ENCODE measurements at regions not wholly inside any gene's neighbourhood (a gene's known extent, or its start where the extent isn't known, plus 50 kb on each side); places are given as distances from the start of the nearest gene placed in this dataset.

- no peak overlapping the region for H3K4ac ChIP-seq (replicated peaks; ENCODE audit: insufficient read length, low read depth, low read length)
- no peak overlapping the region for H3K4me3 ChIP-seq (ENCODE audit: extremely low read depth in 1 of 4, insufficient read depth in 2 of 4, low read depth in 3 of 4, low read length in 4 of 4)
- H3K4me1 ChIP-seq (replicated peaks in 1 of 4; ENCODE audit: control insufficient read depth in 3 of 4, insufficient read depth in 4 of 4, low read length in 3 of 4), result peaks cover 0 to 3% (median 0%) of the 10 kb centered on the region in 4 experiments; a peak in 3 of 7 replicates
- H2AK5ac ChIP-seq (ENCODE audit: low read depth, low read length), result no peak overlapping the region
- ChIA-PET POLR2A (ENCODE audit: partially characterized antibody) (no interaction called here), CTCF (ENCODE audit: partially characterized antibody) (interaction anchor here (0.6 kb wide), 1 partner anchor 11 kb away, joined by 3 read pairs; no protein-coding TSS in a partner anchor)
- no peak overlapping the region for H4K5ac ChIP-seq (ENCODE audit: insufficient read length, low read depth, low read length)
- H2BK15ac ChIP-seq (ENCODE audit: low read length), result no peak overlapping the region
- H3K14ac ChIP-seq (ENCODE audit: insufficient read length), result no peak overlapping the region
- peaks cover 0 to 2% of the 10 kb centered on the region in 2 experiments for H4K20me1 ChIP-seq (replicated peaks in 1 of 2; ENCODE audit: control insufficient read depth in 1 of 2, insufficient read depth in 2 of 2, low read length in 2 of 2)
- TF ChIP-seq PHF8 (conservative IDR thresholded peaks at IDR 0.05; ENCODE audit: low read depth, low read length), result no peak
- TF ChIP-seq GTF2F1 (IDR thresholded peaks at IDR 0.05; ENCODE audit: borderline replicate concordance, low read depth, low read length), result no peak
- no peak for TF ChIP-seq SP4 (IDR thresholded peaks at IDR 0.05; ENCODE audit: low read length)
- no peak for TF ChIP-seq YY1 (IDR thresholded peaks at IDR 0.05; ENCODE audit: low read depth, low read length)
- TF ChIP-seq E2F6 (IDR thresholded peaks at IDR 0.05), result no peak
- TF ChIP-seq SRF (IDR thresholded peaks at IDR 0.05; ENCODE audit: low read depth, low read length), result no peak
- no peak for TF ChIP-seq JUND (IDR thresholded peaks at IDR 0.05; ENCODE audit: low read length)
- no peak for TF ChIP-seq CBX5 (IDR thresholded peaks at IDR 0.05; ENCODE audit: low read depth, low read length)
- TF ChIP-seq CTCF (IDR thresholded peaks at IDR 0.05; ENCODE audit: control extremely low read depth in 1 of 3, insufficient read depth in 1 of 3, low read depth in 1 of 3, low read length in 3 of 3), result no peak
- no peak overlapping the region for H3K18ac ChIP-seq (ENCODE audit: extremely low read depth, low read length)
- no peak overlapping the region for H3K56ac ChIP-seq (replicated peaks; ENCODE audit: insufficient read length, low read depth, low read length)
- no peak overlapping the region for H2AFZ ChIP-seq (ENCODE audit: low read length)
- no peaks in the 10 kb centered on the region for H3K79me1 ChIP-seq (ENCODE audit: low read depth, low read length)
- no peak overlapping the region for H4K8ac ChIP-seq (ENCODE audit: extremely low read depth, insufficient read depth, low read length)
- H3K23me2 ChIP-seq (ENCODE audit: low read depth, low read length), result no peaks in the 10 kb centered on the region
- no peak overlapping the region for H3K9ac ChIP-seq (replicated peaks in 1 of 4; ENCODE audit: extremely low read depth in 1 of 4, low read depth in 3 of 4, low read length in 3 of 4)
- no peak overlapping the region for H3K23ac ChIP-seq (ENCODE audit: insufficient read length)
- H2BK20ac ChIP-seq (ENCODE audit: low read length), result no peak overlapping the region
- no peaks in the 10 kb centered on the region for H3K27me3 ChIP-seq (replicated peaks in 1 of 4; ENCODE audit: control insufficient read depth in 3 of 4, extremely low read depth in 1 of 4, insufficient read depth in 3 of 4, low read length in 3 of 4)
- FAIRE-seq (no peak), DNase-seq (ENCODE audit: low read depth in 1 of 2, low spot score in 2 of 2) (no peak)
- H2BK12ac ChIP-seq (ENCODE audit: low read depth, low read length), result no peak overlapping the region
- no peak overlapping the region for H2BK120ac ChIP-seq (replicated peaks; ENCODE audit: low read depth, low read length)
- WGBS, 2 experiments (ENCODE audit: extremely low coverage in 1 of 2, insufficient coverage in 1 of 2, insufficient read length in 1 of 2, insufficient replicate concordance in 2 of 2, low coverage in 1 of 2, low lambda C conversion rate in 2 of 2, missing lambda C conversion rate in 1 of 2), result 100% methylated on average over 1 of the region's 1 CpG; no CpG with 5 or more reads in 1 of the 2 experiments
- H3K79me2 ChIP-seq (ENCODE audit: control insufficient read depth in 1 of 2, insufficient read depth in 2 of 2, low read length in 2 of 2), result no peaks in the 10 kb centered on the region
- no peaks in the 10 kb centered on the region for H3K9me3 ChIP-seq (ENCODE audit: insufficient read depth in 2 of 2, low read depth in 1 of 2, low read length in 1 of 2)
- H4K91ac ChIP-seq (replicated peaks; ENCODE audit: insufficient read length, low read length), result no peak overlapping the region
- H3K27ac ChIP-seq (ENCODE audit: low read depth, low read length), result no peak overlapping the region
- no peak overlapping the region for H2BK5ac ChIP-seq (ENCODE audit: low read depth, low read length)
- no peak overlapping the region for H3K4me2 ChIP-seq (ENCODE audit: insufficient read depth in 1 of 2, low read depth in 2 of 2, low read length in 2 of 2)
- H3K36me3 ChIP-seq (ENCODE audit: control insufficient read depth in 2 of 4, insufficient read depth in 4 of 4, low read length in 3 of 4), result no peaks in the 10 kb centered on the region
Measured at GRCh38 chr7:112886208-112886607, 96.0 kb upstream of the TMEM168 start.
